Cardiac muscle cell (in vitro differentiated cells and primary cell): ENCODE measurements at regions not wholly inside any gene's neighbourhood (a gene's known extent, or its start where the extent isn't known, plus 50 kb on each side); places are given as distances from the start of the nearest gene placed in this dataset.

Experiments used
- DNase-seq, 2 donors: peaks; one replicate each; pipeline versions ENCODE4 v3.0.0 to v3.0.0-alpha.2; 2010 to 2017; ENCODE audit warnings: low read depth in 1 of 2, low spot score in 1 of 2
- H3K27ac ChIP-seq: fragments of 200-600 bp; sonication (generic); 2 replicates; pipeline ENCODE4 v1.5.1; 2016
- H3K27me3 ChIP-seq: fragments of 200-600 bp; sonication (generic); 2 replicates; pipeline ENCODE4 v1.6.0; 2016; ENCODE audit warnings: control low read depth
- H3K36me3 ChIP-seq: fragments of 200-600 bp; sonication (generic); 2 replicates; pipeline ENCODE4 v1.5.1; 2016; ENCODE audit warnings: control low read depth
- H3K4me1 ChIP-seq: fragments of 200-600 bp; sonication (generic); 2 replicates; pipeline ENCODE4 v1.8.1; 2017; ENCODE audit warnings: low read depth, mild to moderate bottlenecking, mixed run types
- H3K4me3 ChIP-seq: fragments of 200-600 bp; sonication (generic); 2 replicates; pipeline ENCODE4 v1.5.1; 2016; ENCODE audit warnings: mild to moderate bottlenecking
- H3K9me3 ChIP-seq: fragments of 200-600 bp; sonication (generic); 2 replicates; pipeline ENCODE4 v1.5.1; 2017; ENCODE audit warnings: low read depth, mild to moderate bottlenecking, control low read depth
- CTCF ChIP-seq: IDR thresholded peaks from 2 replicates; pipeline ENCODE4 v1.5.1; 2012; ENCODE audit warnings: low read depth, mild to moderate bottlenecking, low read length

- no peak for TF ChIP-seq CTCF
- Histone ChIP-seq H3K4me3 (no peak overlapping the region), H3K27me3 (no peaks in the 10 kb centered on the region), H3K9me3 (no peaks in the 10 kb centered on the region), H3K36me3 (no peaks in the 10 kb centered on the region), H3K27ac (no peak overlapping the region), H3K4me1 (no peaks in the 10 kb centered on the region)
- DNase-seq: no peak
Measured at GRCh38 chr13:84191139-84191538, 308.9 kb upstream of the SLITRK1 start.

GRCh38 chr13:84187626-84188025 is 305.4 kb upstream of the SLITRK1 start:
- Histone ChIP-seq H3K4me3 (no peak overlapping the region), H3K9me3 (no peaks in the 10 kb centered on the region), H3K36me3 (no peaks in the 10 kb centered on the region), H3K27ac (no peak overlapping the region), H3K27me3 (no peaks in the 10 kb centered on the region), H3K4me1 (no peaks in the 10 kb centered on the region)
- no peak for TF ChIP-seq CTCF
- DNase-seq: no peak

GRCh38 chr13:84139561-84140158 is 257.4 kb upstream of the SLITRK1 start:
- no peak overlapping the region for H3K4me3 ChIP-seq
- H3K4me1 ChIP-seq: no peaks in the 10 kb centered on the region
- no peak for TF ChIP-seq CTCF
- H3K36me3 ChIP-seq: no peaks in the 10 kb centered on the region
- H3K9me3 ChIP-seq: no peaks in the 10 kb centered on the region
- DNase-seq: no peak
- no peak overlapping the region for H3K27ac ChIP-seq
- H3K27me3 ChIP-seq: no peaks in the 10 kb centered on the region

GRCh38 chr13:84137292-84137691 is 255.0 kb upstream of the SLITRK1 start:
- Histone ChIP-seq H3K36me3 (no peaks in the 10 kb centered on the region), H3K9me3 (no peaks in the 10 kb centered on the region), H3K27ac (no peak overlapping the region), H3K4me1 (no peaks in the 10 kb centered on the region), H3K27me3 (no peaks in the 10 kb centered on the region), H3K4me3 (no peak overlapping the region)
- TF ChIP-seq CTCF: no peak
- DNase-seq: peak in 1 of 2 donors; percentile 0

GRCh38 chr13:84136582-84136981 is 254.3 kb upstream of the SLITRK1 start:
- Histone ChIP-seq H3K27me3 (no peaks in the 10 kb centered on the region), H3K4me3 (no peak overlapping the region), H3K4me1 (no peaks in the 10 kb centered on the region), H3K36me3 (no peaks in the 10 kb centered on the region), H3K9me3 (no peaks in the 10 kb centered on the region), H3K27ac (no peak overlapping the region)
- no peak for TF ChIP-seq CTCF
- no peak for DNase-seq

GRCh38 chr13:84132491-84132890 is 250.2 kb upstream of the SLITRK1 start:
- Histone ChIP-seq H3K27ac (no peak overlapping the region), H3K9me3 (no peaks in the 10 kb centered on the region), H3K36me3 (no peaks in the 10 kb centered on the region), H3K4me1 (no peaks in the 10 kb centered on the region), H3K27me3 (no peaks in the 10 kb centered on the region), H3K4me3 (no peak overlapping the region)
- TF ChIP-seq CTCF: no peak
- DNase-seq: no peak
